GM21528 (cell line): ENCODE measurements at regions not wholly inside any gene's neighbourhood (a gene's known extent, or its start where the extent isn't known, plus 50 kb on each side); places are given as distances from the start of the nearest gene placed in this dataset.

Source experiments
- ATAC-seq: cut with Tn5 transposase; IDR thresholded peaks from one replicate; pipeline ENCODE4 v1.9.1; 2021; ENCODE audit warnings: mild to moderate bottlenecking, moderate library complexity; ENCODE audit not compliant: unreplicated experiment, low FRiP score

DNA sequence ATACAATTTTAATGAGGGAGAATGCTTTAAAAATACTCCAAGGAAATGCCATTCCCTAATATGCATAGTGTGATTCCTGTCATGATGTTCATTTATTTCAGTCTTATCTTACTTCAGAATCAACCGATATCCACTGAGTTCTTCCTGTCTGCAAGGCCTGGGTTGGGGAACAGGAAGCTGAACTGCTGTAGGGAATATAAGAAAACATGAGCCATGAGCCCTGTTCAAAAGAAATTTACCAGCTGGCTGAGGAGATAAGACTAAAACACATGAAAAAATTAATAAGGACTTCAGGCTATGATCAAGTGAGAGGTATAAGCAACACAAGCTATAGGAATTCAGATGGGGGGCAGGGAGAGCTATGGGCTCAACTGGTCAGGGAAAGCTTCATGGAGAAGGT lies 184.7 kb downstream of the PLPP4 start:
- no peak for ATAC-seq

GRCh38 chr10:120643351-120643750 lies 186.3 kb downstream of the PLPP4 start:
- ATAC-seq: no peak

GRCh38 chr10:120644556-120645410 lies 187.8 kb downstream of the PLPP4 start:
- ATAC-seq: no peak

- no peak for ATAC-seq
Observed at GRCh38 chr10:120646159-120646732, 189.2 kb downstream of the PLPP4 start.

GRCh38 chr10:120646738-120647456 lies 189.9 kb downstream of the PLPP4 start:
- ATAC-seq: no peak

GRCh38 chr10:120650705-120651399 lies 193.8 kb downstream of the PLPP4 start:
- no peak for ATAC-seq

DNA sequence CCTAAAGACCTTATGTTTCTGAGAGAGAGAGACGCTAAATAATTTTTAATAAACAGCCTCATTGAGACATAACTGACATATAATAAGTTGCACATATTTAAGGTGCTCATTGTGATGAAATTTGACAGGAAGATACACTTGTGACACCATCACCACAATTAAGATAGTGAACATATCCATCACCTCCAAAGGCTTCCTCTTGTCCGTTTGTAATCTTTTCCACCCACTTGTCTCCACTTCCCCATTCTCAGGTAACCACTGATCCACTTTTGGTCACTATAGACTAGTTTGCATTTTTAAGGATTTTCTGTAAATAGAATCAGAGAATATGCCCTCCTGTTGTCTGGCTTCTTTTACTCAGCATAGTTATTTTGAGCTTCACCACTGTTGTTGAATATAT lies 195.1 kb upstream of the WDR11 start:
- no peak for ATAC-seq

DNA sequence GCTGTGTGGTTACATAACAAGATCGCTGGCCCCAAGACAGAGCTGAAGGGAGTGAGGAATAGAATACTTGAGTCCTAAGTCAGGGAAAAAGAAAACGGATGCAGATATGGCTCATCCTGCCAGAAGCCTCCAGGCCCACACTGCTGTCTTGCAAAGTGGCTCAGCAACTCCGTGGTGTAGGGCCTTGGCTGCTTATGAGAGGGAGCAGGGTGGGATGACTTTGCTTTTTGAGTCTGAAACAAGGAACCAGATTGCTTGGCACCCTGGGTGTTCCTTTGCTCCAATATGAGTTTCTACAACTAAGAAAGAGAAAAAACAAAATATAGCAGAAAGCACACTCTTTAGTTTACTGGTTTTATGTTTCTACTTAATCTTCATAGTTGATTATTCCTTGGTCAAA lies 193.8 kb upstream of the WDR11 start:
- no peak for ATAC-seq

DNA sequence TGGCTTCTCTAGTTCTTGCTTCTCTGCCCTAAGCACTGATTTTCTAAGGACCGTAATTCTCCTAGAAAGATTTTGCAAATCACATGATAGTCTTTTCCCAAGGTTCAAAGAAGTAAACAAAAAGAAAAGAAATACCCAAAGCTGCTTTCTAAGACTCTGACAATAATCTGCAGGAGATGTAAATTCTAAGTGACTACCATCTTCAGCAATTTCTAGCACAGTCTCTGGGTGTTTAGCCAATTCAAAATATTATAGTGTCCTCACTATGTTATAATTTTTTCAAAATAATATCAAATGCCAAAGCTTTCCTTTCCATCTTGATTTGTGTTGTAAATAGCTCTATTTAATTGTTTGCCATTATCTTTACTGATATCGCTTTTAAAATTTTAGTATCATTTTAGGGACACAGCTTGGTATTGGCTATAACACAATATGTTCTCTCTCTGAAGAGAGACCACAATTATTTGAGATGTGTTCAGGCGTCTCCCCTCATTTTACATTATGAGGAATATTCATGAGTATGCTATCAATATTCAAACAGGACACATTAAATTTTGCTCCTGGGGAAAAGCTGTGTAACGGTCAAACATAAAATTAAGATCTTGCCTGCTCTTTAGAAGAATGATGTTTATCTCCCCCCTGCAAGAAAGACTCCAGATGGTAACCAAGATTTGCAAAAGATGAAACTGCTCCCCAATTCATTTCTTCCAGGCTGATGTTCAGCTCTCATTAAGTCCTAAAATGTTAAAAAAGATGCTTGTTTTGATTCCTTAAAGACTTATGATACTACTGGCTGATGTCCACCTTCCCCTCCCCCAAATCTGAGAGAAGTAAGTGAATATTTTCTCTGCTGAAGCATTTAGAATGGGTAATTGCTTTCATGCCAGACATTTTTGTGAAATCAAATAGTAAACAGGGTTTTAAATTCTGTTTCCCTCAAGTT lies 191.9 kb upstream of the WDR11 start:
- ATAC-seq: no peak

GRCh38 chr10:120666308-120666707 lies 184.9 kb upstream of the WDR11 start:
- no peak for ATAC-seq

DNA sequence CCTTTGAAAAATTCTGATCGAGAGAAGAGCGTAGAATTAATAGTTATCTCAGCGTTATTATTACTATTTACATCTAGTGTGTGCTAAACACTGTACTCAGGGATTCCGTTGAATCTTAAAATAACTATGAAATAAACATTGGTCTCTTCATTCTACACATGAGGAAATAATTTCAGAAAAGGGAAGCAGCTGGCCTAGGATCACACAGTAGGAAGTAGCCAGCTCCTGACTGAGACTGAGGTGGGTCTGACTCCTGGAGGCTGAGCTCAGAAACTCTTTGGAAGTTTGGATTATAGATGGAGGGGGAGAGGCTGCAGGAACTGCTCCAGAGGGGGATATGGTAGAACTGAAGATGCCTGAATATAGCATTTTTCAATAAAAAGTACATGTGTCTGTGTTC lies 183.9 kb upstream of the WDR11 start:
- ATAC-seq: no peak

DNA sequence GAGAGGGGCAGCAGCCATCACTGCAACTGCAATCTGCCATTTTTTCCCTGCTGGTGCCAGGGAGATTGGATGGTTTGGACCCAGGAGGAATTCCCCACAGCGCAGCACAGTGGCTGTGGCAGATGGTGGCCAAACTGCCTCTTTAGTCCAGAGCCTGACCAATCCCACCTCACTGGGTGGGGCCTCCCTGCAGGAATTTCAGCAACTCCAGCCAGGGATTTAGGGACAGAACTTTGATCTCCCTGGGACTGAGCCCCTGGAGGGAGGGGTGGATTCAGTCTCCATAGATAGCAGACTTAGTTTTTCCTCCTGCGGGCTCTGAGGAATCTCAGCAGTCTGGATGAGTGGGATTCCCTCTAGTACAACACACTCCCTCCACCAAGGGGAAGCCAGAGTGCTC lies 179.7 kb upstream of the WDR11 start:
- no peak for ATAC-seq

DNA sequence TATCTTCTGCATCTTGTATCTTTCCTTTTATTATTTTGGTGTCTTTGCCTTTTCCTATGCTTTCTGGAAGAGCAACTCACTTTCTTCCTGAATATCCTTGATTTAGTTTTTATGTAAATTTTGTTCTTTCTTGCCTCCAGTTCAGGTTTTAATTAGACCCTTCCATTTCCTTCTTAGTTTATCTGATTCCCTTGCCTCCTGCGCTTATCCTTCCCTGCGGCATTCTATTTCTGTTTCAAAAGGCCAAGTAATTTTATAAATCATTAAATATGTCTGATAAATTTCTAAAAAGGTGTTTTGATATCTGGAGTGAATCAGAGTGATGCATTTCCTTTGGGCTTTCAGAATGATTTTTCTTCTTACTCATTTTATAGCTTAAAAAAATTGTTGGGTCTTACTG lies 167.7 kb upstream of the WDR11 start:
- ATAC-seq: no peak

GRCh38 chr10:120684226-120684625 lies 166.9 kb upstream of the WDR11 start:
- no peak for ATAC-seq

GRCh38 chr10:120685136-120685535 lies 166.0 kb upstream of the WDR11 start:
- ATAC-seq: no peak

DNA sequence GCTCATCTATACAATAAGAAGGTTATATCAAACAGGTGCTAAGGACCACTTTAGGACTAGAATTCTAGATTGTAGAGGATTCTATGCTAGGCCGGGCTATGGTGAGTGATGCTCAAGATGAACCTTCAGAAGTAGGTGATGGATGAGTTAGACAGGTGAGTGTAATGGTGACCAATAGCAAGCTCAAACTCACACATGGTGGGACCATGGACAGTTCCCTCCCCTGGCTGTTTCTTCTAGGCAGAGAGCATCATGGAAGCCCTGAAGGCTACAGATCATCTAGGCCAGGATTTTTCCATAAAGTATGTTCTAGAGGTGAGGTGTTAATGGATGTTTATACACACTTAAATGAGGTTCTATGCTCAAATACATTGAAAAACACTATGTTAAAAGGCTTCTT lies 162.2 kb upstream of the WDR11 start:
- no peak for ATAC-seq

DNA sequence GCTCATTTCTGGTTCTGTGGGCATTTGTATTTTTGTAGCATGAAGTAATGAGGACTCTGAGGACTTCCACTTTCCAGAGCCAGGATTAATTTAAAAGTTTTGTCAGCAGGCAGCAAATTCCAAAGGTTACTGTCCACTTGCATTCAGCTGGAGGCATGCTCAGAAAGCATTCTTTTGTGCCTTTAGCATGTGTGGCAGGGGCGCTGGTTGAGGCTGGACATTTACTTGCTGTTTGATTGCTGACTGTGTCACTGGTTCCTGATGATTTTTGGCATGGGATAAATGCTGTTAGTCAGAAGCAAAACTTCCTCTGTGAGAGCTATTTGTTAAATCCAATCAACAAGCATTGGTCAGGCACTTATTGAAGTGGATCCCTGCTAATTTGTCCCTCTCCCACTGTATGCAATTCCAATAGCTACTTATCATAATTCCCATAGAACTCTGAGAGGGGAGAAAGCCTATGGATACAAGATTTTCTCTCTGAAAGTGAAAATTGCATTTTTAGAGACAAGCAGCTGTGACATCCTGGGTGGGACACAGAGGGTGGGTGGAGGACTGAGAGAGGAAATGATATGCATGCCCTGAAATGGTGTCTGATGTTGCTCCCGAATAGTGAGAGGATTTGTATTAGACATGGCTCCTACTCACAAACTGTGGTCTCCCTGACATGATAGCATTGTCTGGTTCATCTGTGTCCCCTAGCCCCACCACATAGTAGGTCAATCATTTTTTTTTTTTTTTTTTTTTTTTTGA lies 161.2 kb upstream of the WDR11 start:
- ATAC-seq: no peak

GRCh38 chr10:120691625-120692024 lies 159.5 kb upstream of the WDR11 start:
- no peak for ATAC-seq

DNA sequence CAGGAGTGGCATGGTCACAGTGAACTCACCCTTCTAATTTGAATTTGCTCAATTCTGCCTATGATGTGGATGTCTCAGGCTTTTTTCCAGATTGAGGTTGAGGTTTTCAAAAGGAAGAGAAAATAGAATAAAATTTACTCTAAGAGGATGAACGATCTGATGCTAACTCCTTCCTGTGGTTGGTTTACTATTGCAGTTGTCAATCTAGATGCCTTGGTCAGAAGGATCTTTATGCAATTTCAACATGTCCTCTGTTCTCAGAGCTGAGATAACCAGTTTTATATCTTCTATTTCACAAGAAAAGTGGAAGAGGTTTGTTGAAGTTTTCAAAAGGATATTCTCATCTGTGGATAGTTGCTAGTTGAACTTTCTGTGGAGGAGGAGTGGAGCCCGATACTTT lies 150.7 kb upstream of the WDR11 start:
- no peak for ATAC-seq
